ENCODE measurements at regions not wholly inside any gene's neighbourhood (a gene's known extent, or its start where the extent isn't known, plus 50 kb on each side); places are given as distances from the start of the nearest gene placed in this dataset.

- SMC1A ChIA-PET (ENCODE audit: uncharacterized antibody, unreplicated experiment) = interaction anchor here (0.9 to 2.5 kb wide), 9 partner anchors 13 to 209 kb away, joined by 3 to 17 read pairs (median 5); no protein-coding TSS in a partner anchor
- Histone ChIP-seq H2AFZ (ENCODE audit: control insufficient read depth, low read depth, low read length) (no peak overlapping the region), H3K4me3 (no peak overlapping the region), H3K36me3 (ENCODE audit: control insufficient read depth in 2 of 2, insufficient read depth in 2 of 2, low read length in 1 of 2) (no peaks in the 10 kb centered on the region), H3K27ac (ENCODE audit: control insufficient read depth, insufficient read depth) (no peak overlapping the region), H4K20me1 (ENCODE audit: control insufficient read depth, insufficient read depth) (no peaks in the 10 kb centered on the region), H3K27me3 (replicated peaks in 1 of 2; ENCODE audit: control insufficient read depth in 2 of 2, insufficient read depth in 2 of 2, low read length in 1 of 2) (no peaks in the 10 kb centered on the region), H3K9ac (ENCODE audit: control insufficient read depth, insufficient read depth, low read length) (no peak overlapping the region), H3K4me2 (ENCODE audit: control insufficient read depth, insufficient read depth) (no peak overlapping the region), H3K9me3 (replicated peaks; ENCODE audit: control insufficient read depth, insufficient read depth, low read length) (no peaks in the 10 kb centered on the region; the same call in 2 of the 3 replicates), H3K79me2 (ENCODE audit: control insufficient read depth, insufficient read depth, low read length) (no peaks in the 10 kb centered on the region), H3K4me1 (ENCODE audit: control insufficient read depth, insufficient read depth, low read length) (no peaks in the 10 kb centered on the region)
- TF ChIP-seq SMAD5 (IDR thresholded peaks at IDR 0.05; ENCODE audit: low read depth) = no peak
- TF ChIP-seq PKNOX1 (IDR thresholded peaks at IDR 0.05) = no peak
- no peak for TF ChIP-seq NFYB (IDR thresholded peaks at IDR 0.05; ENCODE audit: insufficient read depth, low read depth, low read length)
- TF ChIP-seq YBX1 (IDR thresholded peaks at IDR 0.05) = no peak
- no peak for TF ChIP-seq POLR2A (IDR thresholded peaks at IDR 0.05; ENCODE audit: low read depth, low read length)
- TF ChIP-seq PAX5 (IDR thresholded peaks at IDR 0.05; ENCODE audit: borderline replicate concordance, low read depth, low read length) = no peak
- no peak for TF ChIP-seq ATF3 (IDR thresholded peaks at IDR 0.05; ENCODE audit: borderline replicate concordance, extremely low read depth, low read depth, low read length)
- no peak for TF ChIP-seq MAX (IDR thresholded peaks at IDR 0.05; ENCODE audit: low read depth, low read length)
- TF ChIP-seq RAD51 (IDR thresholded peaks at IDR 0.05) = no peak
- TF ChIP-seq CEBPZ (IDR thresholded peaks at IDR 0.05; ENCODE audit: low read depth, low read length) = no peak
- TF ChIP-seq STAT3 (IDR thresholded peaks at IDR 0.05; ENCODE audit: low read depth, low read length) = no peak
- no peak for TF ChIP-seq CREM (IDR thresholded peaks at IDR 0.05; ENCODE audit: low read depth)
- no peak for TF ChIP-seq TCF3 (IDR thresholded peaks at IDR 0.05; ENCODE audit: borderline replicate concordance, insufficient read depth, low read depth, low read length)
- DNase-seq (ENCODE audit: low read depth, low spot score) (no peak), ATAC-seq (no peak), FAIRE-seq (no peak)
- intact Hi-C loops (cut with micrococcal nuclease; ENCODE audit: unreplicated experiment) (no loop called here), in situ Hi-C loops (cut with MboI) (no loop called here)
- no TSS peak for BruUV-seq (replicated peaks)
- RAD21 ChIA-PET (ENCODE audit: unreplicated experiment) = interaction anchor here (0.7 to 3.6 kb wide), 8 partner anchors 56 to 328 kb away, joined by 3 to 29 read pairs (median 4); partner anchors contain the start of gene TSC22D2
- POLR2A ChIA-PET = no interaction called here
- CTCF ChIA-PET = interaction anchor here (0.8 to 3.8 kb wide), 14 partner anchors 12 to 211 kb away, joined by 3 to 46 read pairs (median 4); no protein-coding TSS in a partner anchor
- WGBS (ENCODE audit: insufficient coverage, insufficient replicate concordance, low lambda C conversion rate, missing lambda C conversion rate) = 36% methylated on average over 2 of the region's 2 CpGs
Measured at GRCh38 chr3:150285601-150286000, 122.5 kb upstream of the TSC22D2 start.
